GM12875 (cell line): ENCODE measurements at regions not wholly inside any gene's neighbourhood (a gene's known extent, or its start where the extent isn't known, plus 50 kb on each side); places are given as distances from the start of the nearest gene placed in this dataset.

Experiments
- H3K4me3 ChIP-seq: one replicate; pipeline ENCODE4 v1.5.1; 2011; ENCODE audit warnings: low read depth, low read length, control low read depth
- TF ChIP-seq, protein P1 (sequence below): IDR thresholded peaks from 2 replicates; pipeline ENCODE4 v1.5.1; 2011; ENCODE audit warnings: low read depth, mild to moderate bottlenecking, control low read depth, inconsistent platforms, low read length, moderate library complexity, borderline replicate concordance; ENCODE audit not compliant: insufficient read depth

DNA sequence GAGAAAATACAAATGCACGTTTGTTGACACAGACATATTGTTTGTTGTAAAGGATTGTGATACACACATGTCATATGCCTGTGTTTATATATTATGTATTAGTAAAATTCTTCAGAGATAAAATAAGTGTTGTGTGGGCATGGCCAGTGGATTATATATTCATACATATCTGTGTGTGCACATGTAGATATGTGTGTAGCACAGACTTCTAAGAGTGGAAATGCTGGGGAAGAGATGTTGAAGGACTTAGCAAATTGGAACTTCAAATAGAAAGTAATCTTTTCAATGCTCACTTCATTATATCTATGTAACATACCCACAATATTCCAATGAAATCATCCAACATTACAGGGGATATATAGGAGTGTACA, 413.2 kb downstream of the LMO7 start:
- TF ChIP-seq, protein P1, sequence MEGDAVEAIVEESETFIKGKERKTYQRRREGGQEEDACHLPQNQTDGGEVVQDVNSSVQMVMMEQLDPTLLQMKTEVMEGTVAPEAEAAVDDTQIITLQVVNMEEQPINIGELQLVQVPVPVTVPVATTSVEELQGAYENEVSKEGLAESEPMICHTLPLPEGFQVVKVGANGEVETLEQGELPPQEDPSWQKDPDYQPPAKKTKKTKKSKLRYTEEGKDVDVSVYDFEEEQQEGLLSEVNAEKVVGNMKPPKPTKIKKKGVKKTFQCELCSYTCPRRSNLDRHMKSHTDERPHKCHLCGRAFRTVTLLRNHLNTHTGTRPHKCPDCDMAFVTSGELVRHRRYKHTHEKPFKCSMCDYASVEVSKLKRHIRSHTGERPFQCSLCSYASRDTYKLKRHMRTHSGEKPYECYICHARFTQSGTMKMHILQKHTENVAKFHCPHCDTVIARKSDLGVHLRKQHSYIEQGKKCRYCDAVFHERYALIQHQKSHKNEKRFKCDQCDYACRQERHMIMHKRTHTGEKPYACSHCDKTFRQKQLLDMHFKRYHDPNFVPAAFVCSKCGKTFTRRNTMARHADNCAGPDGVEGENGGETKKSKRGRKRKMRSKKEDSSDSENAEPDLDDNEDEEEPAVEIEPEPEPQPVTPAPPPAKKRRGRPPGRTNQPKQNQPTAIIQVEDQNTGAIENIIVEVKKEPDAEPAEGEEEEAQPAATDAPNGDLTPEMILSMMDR = no peak
- H3K4me3 ChIP-seq = no peak overlapping the region

DNA sequence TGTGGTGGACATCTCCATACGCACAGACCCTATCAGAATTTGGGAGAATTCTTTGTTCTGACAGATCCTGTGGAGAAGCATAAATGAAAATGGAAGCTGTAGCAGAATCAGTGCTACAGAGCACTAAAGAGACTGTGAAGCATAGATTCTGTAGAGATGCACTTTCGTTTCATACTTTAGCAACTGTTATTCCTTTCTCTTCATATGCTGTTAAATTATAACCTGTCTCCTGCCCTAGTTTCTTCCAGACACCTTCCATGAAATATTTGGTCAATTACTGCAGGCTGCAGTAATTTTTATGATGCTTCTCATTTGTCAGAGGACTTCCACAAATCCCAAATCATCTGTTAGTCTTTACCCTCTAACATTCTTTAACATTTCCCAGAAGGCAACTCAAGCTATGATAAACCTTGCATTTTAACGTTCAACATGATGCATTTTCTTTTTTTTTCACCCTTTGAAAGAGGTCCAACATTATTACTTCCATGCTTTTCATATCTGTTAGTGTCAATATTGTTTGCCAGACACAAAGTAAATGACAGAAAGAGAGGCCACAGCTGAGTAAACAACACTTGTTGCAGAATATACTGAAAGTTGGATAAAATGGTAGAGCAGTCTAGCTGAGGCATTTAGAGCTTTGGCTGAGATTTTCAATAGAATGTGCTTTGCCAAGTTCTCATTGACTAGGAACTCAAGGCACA, 412.7 kb downstream of the LMO7 start:
- TF ChIP-seq, protein P1 = no peak
- no peak overlapping the region for H3K4me3 ChIP-seq

DNA sequence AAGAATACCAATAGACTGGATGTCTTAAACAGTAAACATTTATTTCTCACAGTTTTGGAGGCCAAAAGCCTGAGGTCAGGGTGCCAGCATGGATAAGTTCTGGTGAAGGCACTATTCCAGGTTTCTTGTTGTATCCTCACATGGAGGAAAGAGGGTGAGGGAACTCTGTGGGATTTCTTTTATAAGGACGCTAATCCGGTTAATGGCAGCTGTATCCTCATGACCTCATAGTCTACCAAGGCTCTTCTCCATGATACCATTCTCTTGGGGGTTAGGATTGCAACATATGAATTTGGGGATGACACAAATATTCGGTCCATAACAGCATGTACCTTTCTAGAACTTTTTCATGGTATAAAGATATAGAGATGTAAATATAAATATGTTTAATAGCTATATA, 412.0 kb downstream of the LMO7 start:
- H3K4me3 ChIP-seq = no peak overlapping the region
- TF ChIP-seq, protein P1 = no peak

DNA sequence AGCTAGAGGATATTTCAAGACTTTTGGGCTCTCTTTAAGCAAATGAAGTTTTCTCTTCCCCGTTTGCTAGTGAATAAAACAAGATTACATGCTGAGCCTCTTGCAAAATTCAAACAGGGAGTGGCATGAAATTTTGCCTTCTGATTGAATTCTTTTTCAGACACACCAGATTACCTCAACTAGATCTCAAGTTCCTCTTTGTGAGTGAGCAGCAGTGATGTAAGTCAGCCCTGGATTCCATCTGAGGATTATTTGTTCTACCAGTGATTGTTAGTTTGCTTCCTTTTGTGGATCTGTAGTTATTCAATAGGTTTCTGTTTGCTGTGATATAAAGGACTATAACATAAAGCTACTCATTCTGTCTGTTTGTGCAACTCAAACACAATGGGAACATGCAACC, 407.7 kb downstream of the LMO7 start:
- TF ChIP-seq, protein P1 = no peak
- H3K4me3 ChIP-seq = no peak overlapping the region

DNA sequence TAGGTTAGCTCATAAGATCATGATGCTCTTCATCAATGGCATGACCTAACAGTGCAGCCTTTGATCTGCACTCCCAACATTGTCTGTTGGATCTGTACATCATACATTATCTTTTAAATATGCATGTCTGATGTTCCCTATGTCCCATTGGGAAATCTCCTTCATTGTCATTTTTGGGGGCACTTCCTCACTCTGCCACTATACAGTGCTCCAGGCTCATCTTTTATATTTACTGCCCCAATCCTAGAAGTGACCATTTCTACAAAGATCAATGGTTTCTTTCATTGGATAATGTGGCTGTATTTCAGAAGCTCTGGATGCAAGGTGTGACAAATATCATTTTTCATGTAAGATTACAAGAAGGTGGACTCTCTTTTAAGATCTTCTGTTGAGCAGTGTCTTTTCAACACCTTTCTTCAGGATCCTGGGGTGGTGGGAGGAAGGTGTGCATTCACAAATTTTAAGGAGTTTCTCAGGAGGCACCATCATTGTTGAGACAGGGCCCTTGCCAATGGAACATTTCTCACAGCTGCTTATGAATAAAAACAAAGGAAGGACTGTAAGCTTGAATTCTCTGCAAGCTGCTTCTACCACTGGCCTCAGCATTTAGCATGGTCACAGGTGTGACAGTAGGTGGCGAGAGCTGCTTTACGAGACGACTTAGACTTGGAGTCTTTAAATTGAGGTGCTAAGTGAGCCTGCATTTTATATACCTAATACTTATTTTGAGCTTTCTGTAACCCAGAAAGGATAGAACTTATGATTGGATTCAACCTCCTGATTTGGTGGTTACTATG, 403.0 kb downstream of the LMO7 start:
- no peak overlapping the region for H3K4me3 ChIP-seq
- TF ChIP-seq, protein P1 = no peak

DNA sequence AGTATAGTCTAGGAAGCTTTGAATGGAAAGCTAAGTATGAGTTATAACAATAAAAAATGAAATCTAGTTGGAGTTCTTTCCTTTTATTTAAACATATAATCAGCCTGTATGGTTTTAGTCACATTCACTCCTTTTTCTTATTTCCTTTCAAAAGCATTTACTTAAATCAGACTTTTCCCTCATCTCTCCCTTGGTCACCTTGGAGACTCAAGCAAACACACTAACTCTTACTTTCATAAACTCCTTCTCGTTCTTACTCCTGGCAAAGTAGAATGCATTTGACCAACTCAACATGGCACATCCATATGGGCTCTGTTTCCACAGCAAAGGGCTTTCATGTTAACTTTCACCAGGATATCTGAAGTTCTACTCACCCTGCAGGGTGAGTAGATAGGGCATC, 400.0 kb downstream of the LMO7 start:
- TF ChIP-seq, protein P1 = no peak
- no peak overlapping the region for H3K4me3 ChIP-seq

DNA sequence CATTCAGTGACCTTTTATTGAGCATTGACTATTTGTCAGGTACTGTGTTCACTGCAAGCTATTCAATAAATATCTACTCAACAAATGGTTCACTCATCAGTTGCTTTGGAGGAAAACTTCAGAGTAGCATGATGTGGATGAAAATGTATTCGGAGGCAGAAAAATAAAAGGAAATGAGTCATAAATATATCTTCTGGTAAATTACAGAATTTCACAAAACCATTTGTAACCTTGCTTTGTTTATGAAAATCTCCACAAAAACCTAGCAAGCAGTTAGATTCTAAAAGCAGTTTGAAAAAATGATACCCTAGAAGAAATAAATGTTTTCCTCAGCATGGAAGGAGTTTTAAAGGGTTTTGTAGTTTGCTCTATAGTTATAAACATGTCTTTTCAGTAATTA, 399.6 kb downstream of the LMO7 start:
- TF ChIP-seq, protein P1 = no peak
- no peak overlapping the region for H3K4me3 ChIP-seq
